ENCODE measurements at regions not wholly inside any gene's neighbourhood (a gene's known extent, or its start where the extent isn't known, plus 50 kb on each side); places are given as distances from the start of the nearest gene placed in this dataset.

GRCh38 chrX:107556967-107557366, 71.3 kb upstream of the PRPS1 start:
- no peak for DNase-seq (ENCODE audit: low read depth)
- no peak overlapping the region for H3K4me3 ChIP-seq (ENCODE audit: low read depth, low read length)
- TF ChIP-seq CTCF (conservative IDR thresholded peaks at IDR 0.05; ENCODE audit: low read depth, low read length), result no peak

- DNase-seq (ENCODE audit: low read depth), result no peak
- no peak overlapping the region for H3K4me3 ChIP-seq (ENCODE audit: low read depth, low read length)
- no peak for TF ChIP-seq CTCF (conservative IDR thresholded peaks at IDR 0.05; ENCODE audit: low read depth, low read length)
Observed at GRCh38 chrX:107559506-107559905, 68.8 kb upstream of the PRPS1 start.

- DNase-seq (ENCODE audit: low read depth), result no peak
- no peak overlapping the region for H3K4me3 ChIP-seq (ENCODE audit: low read depth, low read length)
- no peak for TF ChIP-seq CTCF (conservative IDR thresholded peaks at IDR 0.05; ENCODE audit: low read depth, low read length)
Observed at GRCh38 chrX:107560041-107560440, 68.3 kb upstream of the PRPS1 start.

GRCh38 chrX:107560980-107561379, 67.3 kb upstream of the PRPS1 start:
- no peak for TF ChIP-seq CTCF (conservative IDR thresholded peaks at IDR 0.05; ENCODE audit: low read depth, low read length)
- H3K4me3 ChIP-seq (ENCODE audit: low read depth, low read length), result no peak overlapping the region
- no peak for DNase-seq (ENCODE audit: low read depth)

- no peak for TF ChIP-seq CTCF (conservative IDR thresholded peaks at IDR 0.05; ENCODE audit: low read depth, low read length)
- DNase-seq (ENCODE audit: low read depth), result no peak
- no peak overlapping the region for H3K4me3 ChIP-seq (ENCODE audit: low read depth, low read length)
Observed at GRCh38 chrX:107561468-107562215, 66.7 kb upstream of the PRPS1 start.

- TF ChIP-seq CTCF (conservative IDR thresholded peaks at IDR 0.05; ENCODE audit: low read depth, low read length), result no peak
- no peak overlapping the region for H3K4me3 ChIP-seq (ENCODE audit: low read depth, low read length)
- no peak for DNase-seq (ENCODE audit: low read depth)
Observed at GRCh38 chrX:107562482-107562881, 65.8 kb upstream of the PRPS1 start.

GRCh38 chrX:107563824-107564223, 64.5 kb upstream of the PRPS1 start:
- TF ChIP-seq CTCF (conservative IDR thresholded peaks at IDR 0.05; ENCODE audit: low read depth, low read length), result no peak
- no peak overlapping the region for H3K4me3 ChIP-seq (ENCODE audit: low read depth, low read length)
- DNase-seq (ENCODE audit: low read depth), result no peak

All from epithelial cell of proximal tubule (primary cell).